H1 (cell line): ENCODE measurements at regions not wholly inside any gene's neighbourhood (a gene's known extent, or its start where the extent isn't known, plus 50 kb on each side); places are given as distances from the start of the nearest gene placed in this dataset.

Experiments used
- CTCF ChIA-PET: fragments of 300-600 bp; sonication (Branson Sonifier 250); formaldehyde crosslinking; loops from one replicate; lab custom pipeline; 2021; ENCODE audit not compliant: partially characterized antibody; lab: Charles Lee
- POLR2A ChIA-PET: fragments of 300-600 bp; sonication (Branson Sonifier 250); formaldehyde crosslinking; loops from one replicate; lab custom pipeline; 2021; ENCODE audit warnings: inconsistent platforms; ENCODE audit not compliant: partially characterized antibody; lab: Charles Lee
- DNase-seq, 2 experiments: peaks; one replicate each; pipeline versions ENCODE4 v3.0.0 to v3.0.0-alpha.2; 2010 to 2022; ENCODE audit warnings: low spot score in 2 of 2, low read depth in 1 of 2, mixed read lengths in 1 of 2
- FAIRE-seq: peaks from 2 replicates; lab custom pipeline; 2011; peaks lifted over from hg19 to GRCh38; lab: Jason Lieb, UNC
- H2AFZ ChIP-seq: 2 replicates; pipeline ENCODE4 v1.8.1; 2012; ENCODE audit warnings: low read length, inconsistent platforms
- H2AK5ac ChIP-seq: 2 replicates; pipeline ENCODE4 v1.6.1; 2013; ENCODE audit warnings: low read depth, low read length
- H2BK120ac ChIP-seq: replicated peaks from 2 replicates; pipeline ENCODE3; 2013; ENCODE audit warnings: low read depth, low read length, inconsistent platforms
- H2BK12ac ChIP-seq: 2 replicates; pipeline ENCODE4 v1.6.1; 2013; ENCODE audit warnings: low read depth, low read length
- H2BK15ac ChIP-seq: 2 replicates; pipeline ENCODE4 v1.6.1; 2013; ENCODE audit warnings: low read length
- H2BK20ac ChIP-seq: 2 replicates; pipeline ENCODE4 v1.6.1; 2013; ENCODE audit warnings: low read length
- H2BK5ac ChIP-seq: 2 replicates; pipeline ENCODE4 v1.6.1; 2013; ENCODE audit warnings: low read depth, low read length
- H3K14ac ChIP-seq: 2 replicates; pipeline ENCODE4 v1.6.1; 2013; ENCODE audit warnings: inconsistent platforms; ENCODE audit not compliant: insufficient read length
- H3K18ac ChIP-seq: 2 replicates; pipeline ENCODE4 v1.6.1; 2013; ENCODE audit warnings: low read length; ENCODE audit errors: extremely low read depth
- H3K23ac ChIP-seq: 2 replicates; pipeline ENCODE4 v1.6.1; 2013; ENCODE audit warnings: inconsistent platforms; ENCODE audit not compliant: insufficient read length
- H3K23me2 ChIP-seq: 2 replicates; pipeline ENCODE4 v1.6.1; 2013; ENCODE audit warnings: low read depth, low read length
- H3K27ac ChIP-seq: 2 replicates; pipeline ENCODE4 v1.6.1; 2011; ENCODE audit warnings: low read depth, low read length, inconsistent platforms
- H3K27me3 ChIP-seq, 4 experiments: replicated peaks in 1 of 4; 1 replicate in 1 of 4; 2 replicates in 3 of 4; pipeline versions ENCODE4 v1.6.1 to v1.8.1; 2011 to 2013; ENCODE audit warnings: low read length in 3 of 4, mild to moderate bottlenecking in 3 of 4, inconsistent platforms in 2 of 4, mixed read lengths in 2 of 4, moderate library complexity in 1 of 4; ENCODE audit not compliant: control insufficient read depth in 3 of 4, insufficient read depth in 3 of 4; ENCODE audit errors: extremely low read depth in 1 of 4
- H3K36me3 ChIP-seq, 4 experiments: 2 replicates each; pipeline versions ENCODE4 v1.6.1 to v1.8.1; 2011 to 2013; ENCODE audit warnings: mild to moderate bottlenecking in 4 of 4, low read length in 3 of 4, moderate library complexity in 2 of 4, control low read depth in 1 of 4, inconsistent platforms in 1 of 4; ENCODE audit not compliant: insufficient read depth in 4 of 4, control insufficient read depth in 2 of 4
- H3K4ac ChIP-seq: replicated peaks from 2 replicates; pipeline ENCODE3; 2013; ENCODE audit warnings: low read length, low read depth, mixed read lengths, inconsistent platforms; ENCODE audit not compliant: insufficient read length
- H3K4me1 ChIP-seq, 4 experiments: replicated peaks in 1 of 4; 1 replicate in 1 of 4; 2 replicates in 3 of 4; pipeline versions ENCODE4 v1.6.1 to v1.8.1; 2011 to 2013; ENCODE audit warnings: low read length in 3 of 4, inconsistent platforms in 2 of 4, mixed read lengths in 1 of 4; ENCODE audit not compliant: insufficient read depth in 4 of 4, control insufficient read depth in 3 of 4
- H3K4me2 ChIP-seq, 2 experiments: 2 replicates each; pipeline versions ENCODE4 v1.6.1 to v1.8.1; 2011 to 2013; ENCODE audit warnings: low read depth in 2 of 2, low read length in 2 of 2, control low read depth in 1 of 2, inconsistent platforms in 1 of 2, mild to moderate bottlenecking in 1 of 2; ENCODE audit not compliant: insufficient read depth in 1 of 2
- H3K4me3 ChIP-seq, 4 experiments: fragments of 200-600, 300-600 bp in 1 of 4; sonication (generic), shearing (Covaris generic), sonication (Bioruptor Twin) in 1 of 4; 2 replicates each; pipeline versions ENCODE4 v1.5.1 to v1.8.1; 2011 to 2016; ENCODE audit warnings: low read length in 4 of 4, low read depth in 3 of 4, control low read depth in 2 of 4, inconsistent platforms in 2 of 4, mild to moderate bottlenecking in 2 of 4, mixed read lengths in 1 of 4, moderate library complexity in 1 of 4; ENCODE audit not compliant: insufficient read depth in 2 of 4; ENCODE audit errors: extremely low read depth in 1 of 4
- H3K56ac ChIP-seq: replicated peaks from 2 replicates; pipeline ENCODE3; 2013; ENCODE audit warnings: low read depth, mild to moderate bottlenecking, mixed read lengths, low read length, inconsistent platforms; ENCODE audit not compliant: insufficient read length
- H3K79me1 ChIP-seq: 2 replicates; pipeline ENCODE4 v1.6.1; 2013; ENCODE audit warnings: low read depth, low read length, control low read depth
- H3K79me2 ChIP-seq, 2 experiments: 2 replicates each; pipeline versions ENCODE4 v1.6.1 to v1.8.1; 2012 to 2013; ENCODE audit warnings: low read length in 2 of 2, mild to moderate bottlenecking in 2 of 2, inconsistent platforms in 1 of 2; ENCODE audit not compliant: insufficient read depth in 2 of 2, control insufficient read depth in 1 of 2
- H3K9ac ChIP-seq, 4 experiments: replicated peaks in 1 of 4; 1 replicate in 1 of 4; 2 replicates in 3 of 4; pipeline versions ENCODE4 v1.6.1 to v1.8.1; 2011 to 2013; ENCODE audit warnings: low read depth in 3 of 4, low read length in 3 of 4, control low read depth in 2 of 4, mild to moderate bottlenecking in 2 of 4, moderate library complexity in 2 of 4, inconsistent platforms in 1 of 4; ENCODE audit errors: extremely low read depth in 1 of 4
- H3K9me3 ChIP-seq, 2 experiments: 2 replicates each; pipeline versions ENCODE4 v1.6.1 to v1.8.1; 2012 to 2013; ENCODE audit warnings: mild to moderate bottlenecking in 2 of 2, moderate library complexity in 2 of 2, control low read depth in 1 of 2, inconsistent platforms in 1 of 2, low read depth in 1 of 2, low read length in 1 of 2, mixed read lengths in 1 of 2; ENCODE audit not compliant: insufficient read depth in 2 of 2
- H4K20me1 ChIP-seq, 2 experiments: replicated peaks in 1 of 2; 2 replicates each; pipeline versions ENCODE3 to v1.8.1; 2011 to 2013; ENCODE audit warnings: inconsistent platforms in 2 of 2, low read length in 2 of 2, mild to moderate bottlenecking in 1 of 2; ENCODE audit not compliant: insufficient read depth in 2 of 2, control insufficient read depth in 1 of 2
- H4K5ac ChIP-seq: 2 replicates; pipeline ENCODE4 v1.6.1; 2013; ENCODE audit warnings: low read length, low read depth, mixed read lengths, inconsistent platforms; ENCODE audit not compliant: insufficient read length
- H4K8ac ChIP-seq: 2 replicates; pipeline ENCODE4 v1.8.0; 2013; ENCODE audit warnings: mild to moderate bottlenecking, moderate library complexity, low read length, inconsistent platforms; ENCODE audit not compliant: insufficient read depth; ENCODE audit errors: extremely low read depth
- H4K91ac ChIP-seq: replicated peaks from 2 replicates; pipeline ENCODE3; 2013; ENCODE audit warnings: low read length, mixed read lengths, inconsistent platforms; ENCODE audit not compliant: insufficient read length
- GTF2F1 ChIP-seq: IDR thresholded peaks from 2 replicates; pipeline ENCODE4 v1.6.1; 2012; ENCODE audit warnings: low read depth, low read length, improper control_type of control experiment, borderline replicate concordance
- WGBS, 2 experiments: shearing (Covaris generic) in 1 of 2; methylation state at CpG; one replicate each; pipeline versions ENCODE4 v1.1.6 to v1.1.7; 2013 to 2015; ENCODE audit warnings: low lambda C conversion rate in 2 of 2, mixed read lengths in 2 of 2, inconsistent platforms in 1 of 2, low coverage in 1 of 2, missing lambda C conversion rate in 1 of 2; ENCODE audit not compliant: insufficient replicate concordance in 2 of 2, insufficient coverage in 1 of 2, insufficient read length in 1 of 2; ENCODE audit errors: extremely low coverage in 1 of 2, missing lambda C conversion rate in 1 of 2; 5-methylcytosine and 5-hydroxymethylcytosine counted together

DNA sequence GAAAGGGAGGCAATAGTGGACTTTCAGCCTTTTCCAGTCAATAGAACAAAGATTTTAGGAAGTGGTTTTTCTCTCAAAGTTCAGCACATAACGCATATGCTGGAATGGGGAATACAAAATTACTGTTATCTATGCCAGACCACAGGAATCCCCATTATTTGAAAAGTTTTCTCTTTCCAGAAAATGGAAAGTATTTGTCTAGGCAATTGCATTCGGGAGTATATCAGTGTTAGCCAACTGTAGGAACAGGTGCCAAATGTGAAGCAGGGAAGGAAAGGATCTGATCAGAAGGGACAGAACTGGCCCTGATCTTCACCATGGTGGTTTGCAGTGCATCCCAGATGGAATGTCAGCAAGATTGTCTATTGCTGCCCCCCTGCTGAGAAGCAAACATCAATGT is 213.6 kb downstream of the CPE start:
- H4K20me1 ChIP-seq: no peaks in the 10 kb centered on the region
- no peak for DNase-seq
- H3K18ac ChIP-seq: no peak overlapping the region
- POLR2A ChIA-PET: no interaction called here
- 89% methylated on average over 2 of the region's 2 CpGs; no CpG with 5 or more reads in 1 of the 2 experiments for WGBS, 2 experiments
- no peak overlapping the region for H2AFZ ChIP-seq
- no peak overlapping the region for H4K91ac ChIP-seq
- no peaks in the 10 kb centered on the region for H3K79me2 ChIP-seq
- H2BK120ac ChIP-seq: no peak overlapping the region
- H3K4me3 ChIP-seq: no peak overlapping the region
- no peaks in the 10 kb centered on the region for H3K36me3 ChIP-seq
- no peaks in the 10 kb centered on the region for H3K9me3 ChIP-seq
- no peak overlapping the region for H2BK20ac ChIP-seq
- no peak overlapping the region for H3K23ac ChIP-seq
- H4K8ac ChIP-seq: no peak overlapping the region
- no peak for TF ChIP-seq GTF2F1
- TF ChIP-seq, all 59 proteins: peak for 0
- Histone ChIP-seq H3K4ac (no peak overlapping the region), H2BK15ac (no peak overlapping the region), H3K9ac (no peak overlapping the region), H3K4me2 (no peak overlapping the region), H2AK5ac (no peak overlapping the region), H3K27me3 (no peaks in the 10 kb centered on the region), H4K5ac (no peak overlapping the region), H3K27ac (no peak overlapping the region), H3K14ac (no peak overlapping the region), H3K23me2 (no peaks in the 10 kb centered on the region), H2BK5ac (no peak overlapping the region), H2BK12ac (no peak overlapping the region), H3K79me1 (no peaks in the 10 kb centered on the region), H3K56ac (no peak overlapping the region), H3K4me1 (no peaks in the 10 kb centered on the region)
- CTCF ChIA-PET: no interaction called here
- FAIRE-seq: no peak
